ENCODE measurements at regions not wholly inside any gene's neighbourhood (a gene's known extent, or its start where the extent isn't known, plus 50 kb on each side); places are given as distances from the start of the nearest gene placed in this dataset.

- Histone ChIP-seq H3K36me3 (replicated peaks; ENCODE audit: low read depth, low read length) (no peaks in the 10 kb centered on the region), H3K4me3 (ENCODE audit: low read length) (no peak overlapping the region), H3K79me2 (ENCODE audit: low read length) (no peaks in the 10 kb centered on the region), H3K4me2 (ENCODE audit: low read length) (no peak overlapping the region), H3K27me3 (ENCODE audit: low read depth, low read length) (peaks cover 20% of the 10 kb centered on the region), H3K9me3 (ENCODE audit: insufficient read depth, low read length) (no peaks in the 10 kb centered on the region), H2AFZ (ENCODE audit: low read depth, low read length) (no peak overlapping the region), H3K27ac (ENCODE audit: low read length) (no peak overlapping the region), H3K9ac (ENCODE audit: low read length) (no peak overlapping the region), H3K4me1 (ENCODE audit: low read length) (0 out of 2 replicates have a peak, but pooled peaks cover 5% of the 10 kb centered on the region), H4K20me1 (ENCODE audit: insufficient read depth, low read length) (no peaks in the 10 kb centered on the region)
- TF ChIP-seq EZH2phosphoT487 (IDR thresholded peaks at IDR 0.05; ENCODE audit: low read depth) = no peak
- no peak for TF ChIP-seq CTCF (IDR thresholded peaks at IDR 0.05; ENCODE audit: low read depth, low read length)
Measured at GRCh38 chr5:54927097-54927746, 58.2 kb downstream of the ESM1 start.

- no peak overlapping the region for H3K27ac ChIP-seq (ENCODE audit: low read length)
Measured at GRCh38 chr5:54924487-54924886, 60.9 kb downstream of the ESM1 start.

GRCh38 chr5:54917323-54917722, 68.1 kb downstream of the ESM1 start:
- no peaks in the 10 kb centered on the region for H3K4me1 ChIP-seq (ENCODE audit: low read length)
- H2AFZ ChIP-seq (ENCODE audit: low read depth, low read length) = no peak overlapping the region
- no peaks in the 10 kb centered on the region for H3K9me3 ChIP-seq (ENCODE audit: insufficient read depth, low read length)
- TF ChIP-seq EZH2phosphoT487 (IDR thresholded peaks at IDR 0.05; ENCODE audit: low read depth) = no peak
- no peak for TF ChIP-seq CTCF (IDR thresholded peaks at IDR 0.05; ENCODE audit: low read depth, low read length)
- no peak overlapping the region for H3K4me3 ChIP-seq (ENCODE audit: low read length)
- H3K27me3 ChIP-seq (ENCODE audit: low read depth, low read length) = peaks cover 47% of the 10 kb centered on the region
- H3K9ac ChIP-seq (ENCODE audit: low read length) = no peak overlapping the region
- no peaks in the 10 kb centered on the region for H4K20me1 ChIP-seq (ENCODE audit: insufficient read depth, low read length)
- H3K36me3 ChIP-seq (replicated peaks; ENCODE audit: low read depth, low read length) = no peaks in the 10 kb centered on the region
- H3K4me2 ChIP-seq (ENCODE audit: low read length) = no peak overlapping the region
- H3K79me2 ChIP-seq (ENCODE audit: low read length) = no peaks in the 10 kb centered on the region
- no peak overlapping the region for H3K27ac ChIP-seq (ENCODE audit: low read length)

More at GRCh38 chr5:54924487-54924886, 60.9 kb downstream of the ESM1 start:
- Histone ChIP-seq H3K4me1 (ENCODE audit: low read length) (0 out of 2 replicates have a peak, but pooled peaks cover 5% of the 10 kb centered on the region), H3K4me3 (ENCODE audit: low read length) (no peak overlapping the region), H3K4me2 (ENCODE audit: low read length) (no peak overlapping the region), H3K9ac (ENCODE audit: low read length) (no peak overlapping the region), H3K79me2 (ENCODE audit: low read length) (no peaks in the 10 kb centered on the region), H3K27me3 (ENCODE audit: low read depth, low read length) (no peaks in the 10 kb centered on the region), H4K20me1 (ENCODE audit: insufficient read depth, low read length) (no peaks in the 10 kb centered on the region), H2AFZ (ENCODE audit: low read depth, low read length) (no peak overlapping the region), H3K9me3 (ENCODE audit: insufficient read depth, low read length) (no peaks in the 10 kb centered on the region), H3K36me3 (replicated peaks; ENCODE audit: low read depth, low read length) (no peaks in the 10 kb centered on the region)
- TF ChIP-seq EZH2phosphoT487 (IDR thresholded peaks at IDR 0.05; ENCODE audit: low read depth) (no peak), CTCF (IDR thresholded peaks at IDR 0.05; ENCODE audit: low read depth, low read length) (no peak)

GRCh38 chr5:54915466-54916027, 69.8 kb downstream of the ESM1 start:
- no peaks in the 10 kb centered on the region for H4K20me1 ChIP-seq (ENCODE audit: insufficient read depth, low read length)
- H2AFZ ChIP-seq (ENCODE audit: low read depth, low read length) = no peak overlapping the region
- H3K9ac ChIP-seq (ENCODE audit: low read length) = no peak overlapping the region
- no peaks in the 10 kb centered on the region for H3K79me2 ChIP-seq (ENCODE audit: low read length)
- H3K9me3 ChIP-seq (ENCODE audit: insufficient read depth, low read length) = no peaks in the 10 kb centered on the region
- H3K36me3 ChIP-seq (replicated peaks; ENCODE audit: low read depth, low read length) = no peaks in the 10 kb centered on the region
- peaks cover 64% of the 10 kb centered on the region for H3K27me3 ChIP-seq (ENCODE audit: low read depth, low read length)
- no peaks in the 10 kb centered on the region for H3K4me1 ChIP-seq (ENCODE audit: low read length)
- no peak overlapping the region for H3K4me2 ChIP-seq (ENCODE audit: low read length)
- TF ChIP-seq CTCF (IDR thresholded peaks at IDR 0.05; ENCODE audit: low read depth, low read length) (no peak), EZH2phosphoT487 (IDR thresholded peaks at IDR 0.05; ENCODE audit: low read depth) (no peak)
- no peak overlapping the region for H3K4me3 ChIP-seq (ENCODE audit: low read length)
- H3K27ac ChIP-seq (ENCODE audit: low read length) = no peak overlapping the region

Data from OCI-LY3 (cell line).